H1 (cell line): ENCODE measurements at regions not wholly inside any gene's neighbourhood (a gene's known extent, or its start where the extent isn't known, plus 50 kb on each side); places are given as distances from the start of the nearest gene placed in this dataset.

Experiments used
- CTCF ChIA-PET: fragments of 300-600 bp; sonication (Branson Sonifier 250); formaldehyde crosslinking; loops from one replicate; lab custom pipeline; 2021; ENCODE audit not compliant: partially characterized antibody; lab: Charles Lee
- POLR2A ChIA-PET: fragments of 300-600 bp; sonication (Branson Sonifier 250); formaldehyde crosslinking; loops from one replicate; lab custom pipeline; 2021; ENCODE audit warnings: inconsistent platforms; ENCODE audit not compliant: partially characterized antibody; lab: Charles Lee
- DNase-seq, 2 experiments: peaks; one replicate each; pipeline versions ENCODE4 v3.0.0 to v3.0.0-alpha.2; 2010 to 2022; ENCODE audit warnings: low spot score in 2 of 2, low read depth in 1 of 2, mixed read lengths in 1 of 2
- FAIRE-seq: peaks from 2 replicates; lab custom pipeline; 2011; peaks lifted over from hg19 to GRCh38; lab: Jason Lieb, UNC
- H2AFZ ChIP-seq: 2 replicates; pipeline ENCODE4 v1.8.1; 2012; ENCODE audit warnings: low read length, inconsistent platforms
- H2AK5ac ChIP-seq: 2 replicates; pipeline ENCODE4 v1.6.1; 2013; ENCODE audit warnings: low read depth, low read length
- H2BK120ac ChIP-seq: replicated peaks from 2 replicates; pipeline ENCODE3; 2013; ENCODE audit warnings: low read depth, low read length, inconsistent platforms
- H2BK12ac ChIP-seq: 2 replicates; pipeline ENCODE4 v1.6.1; 2013; ENCODE audit warnings: low read depth, low read length
- H2BK15ac ChIP-seq: 2 replicates; pipeline ENCODE4 v1.6.1; 2013; ENCODE audit warnings: low read length
- H2BK20ac ChIP-seq: 2 replicates; pipeline ENCODE4 v1.6.1; 2013; ENCODE audit warnings: low read length
- H2BK5ac ChIP-seq: 2 replicates; pipeline ENCODE4 v1.6.1; 2013; ENCODE audit warnings: low read depth, low read length
- H3K14ac ChIP-seq: 2 replicates; pipeline ENCODE4 v1.6.1; 2013; ENCODE audit warnings: inconsistent platforms; ENCODE audit not compliant: insufficient read length
- H3K18ac ChIP-seq: 2 replicates; pipeline ENCODE4 v1.6.1; 2013; ENCODE audit warnings: low read length; ENCODE audit errors: extremely low read depth
- H3K23ac ChIP-seq: 2 replicates; pipeline ENCODE4 v1.6.1; 2013; ENCODE audit warnings: inconsistent platforms; ENCODE audit not compliant: insufficient read length
- H3K23me2 ChIP-seq: 2 replicates; pipeline ENCODE4 v1.6.1; 2013; ENCODE audit warnings: low read depth, low read length
- H3K27ac ChIP-seq: 2 replicates; pipeline ENCODE4 v1.6.1; 2011; ENCODE audit warnings: low read depth, low read length, inconsistent platforms
- H3K27me3 ChIP-seq, 4 experiments: replicated peaks in 1 of 4; 1 replicate in 1 of 4; 2 replicates in 3 of 4; pipeline versions ENCODE4 v1.6.1 to v1.8.1; 2011 to 2013; ENCODE audit warnings: low read length in 3 of 4, mild to moderate bottlenecking in 3 of 4, inconsistent platforms in 2 of 4, mixed read lengths in 2 of 4, moderate library complexity in 1 of 4; ENCODE audit not compliant: control insufficient read depth in 3 of 4, insufficient read depth in 3 of 4; ENCODE audit errors: extremely low read depth in 1 of 4
- H3K36me3 ChIP-seq, 4 experiments: 2 replicates each; pipeline versions ENCODE4 v1.6.1 to v1.8.1; 2011 to 2013; ENCODE audit warnings: mild to moderate bottlenecking in 4 of 4, low read length in 3 of 4, moderate library complexity in 2 of 4, control low read depth in 1 of 4, inconsistent platforms in 1 of 4; ENCODE audit not compliant: insufficient read depth in 4 of 4, control insufficient read depth in 2 of 4
- H3K4ac ChIP-seq: replicated peaks from 2 replicates; pipeline ENCODE3; 2013; ENCODE audit warnings: low read length, low read depth, mixed read lengths, inconsistent platforms; ENCODE audit not compliant: insufficient read length
- H3K4me1 ChIP-seq, 4 experiments: replicated peaks in 1 of 4; 1 replicate in 1 of 4; 2 replicates in 3 of 4; pipeline versions ENCODE4 v1.6.1 to v1.8.1; 2011 to 2013; ENCODE audit warnings: low read length in 3 of 4, inconsistent platforms in 2 of 4, mixed read lengths in 1 of 4; ENCODE audit not compliant: insufficient read depth in 4 of 4, control insufficient read depth in 3 of 4
- H3K4me2 ChIP-seq, 2 experiments: 2 replicates each; pipeline versions ENCODE4 v1.6.1 to v1.8.1; 2011 to 2013; ENCODE audit warnings: low read depth in 2 of 2, low read length in 2 of 2, control low read depth in 1 of 2, inconsistent platforms in 1 of 2, mild to moderate bottlenecking in 1 of 2; ENCODE audit not compliant: insufficient read depth in 1 of 2
- H3K4me3 ChIP-seq, 4 experiments: fragments of 200-600, 300-600 bp in 1 of 4; sonication (generic), shearing (Covaris generic), sonication (Bioruptor Twin) in 1 of 4; 2 replicates each; pipeline versions ENCODE4 v1.5.1 to v1.8.1; 2011 to 2016; ENCODE audit warnings: low read length in 4 of 4, low read depth in 3 of 4, control low read depth in 2 of 4, inconsistent platforms in 2 of 4, mild to moderate bottlenecking in 2 of 4, mixed read lengths in 1 of 4, moderate library complexity in 1 of 4; ENCODE audit not compliant: insufficient read depth in 2 of 4; ENCODE audit errors: extremely low read depth in 1 of 4
- H3K56ac ChIP-seq: replicated peaks from 2 replicates; pipeline ENCODE3; 2013; ENCODE audit warnings: low read depth, mild to moderate bottlenecking, mixed read lengths, low read length, inconsistent platforms; ENCODE audit not compliant: insufficient read length
- H3K79me1 ChIP-seq: 2 replicates; pipeline ENCODE4 v1.6.1; 2013; ENCODE audit warnings: low read depth, low read length, control low read depth
- H3K79me2 ChIP-seq, 2 experiments: 2 replicates each; pipeline versions ENCODE4 v1.6.1 to v1.8.1; 2012 to 2013; ENCODE audit warnings: low read length in 2 of 2, mild to moderate bottlenecking in 2 of 2, inconsistent platforms in 1 of 2; ENCODE audit not compliant: insufficient read depth in 2 of 2, control insufficient read depth in 1 of 2
- H3K9ac ChIP-seq, 4 experiments: replicated peaks in 1 of 4; 1 replicate in 1 of 4; 2 replicates in 3 of 4; pipeline versions ENCODE4 v1.6.1 to v1.8.1; 2011 to 2013; ENCODE audit warnings: low read depth in 3 of 4, low read length in 3 of 4, control low read depth in 2 of 4, mild to moderate bottlenecking in 2 of 4, moderate library complexity in 2 of 4, inconsistent platforms in 1 of 4; ENCODE audit errors: extremely low read depth in 1 of 4
- H3K9me3 ChIP-seq, 2 experiments: 2 replicates each; pipeline versions ENCODE4 v1.6.1 to v1.8.1; 2012 to 2013; ENCODE audit warnings: mild to moderate bottlenecking in 2 of 2, moderate library complexity in 2 of 2, control low read depth in 1 of 2, inconsistent platforms in 1 of 2, low read depth in 1 of 2, low read length in 1 of 2, mixed read lengths in 1 of 2; ENCODE audit not compliant: insufficient read depth in 2 of 2
- H4K20me1 ChIP-seq, 2 experiments: replicated peaks in 1 of 2; 2 replicates each; pipeline versions ENCODE3 to v1.8.1; 2011 to 2013; ENCODE audit warnings: inconsistent platforms in 2 of 2, low read length in 2 of 2, mild to moderate bottlenecking in 1 of 2; ENCODE audit not compliant: insufficient read depth in 2 of 2, control insufficient read depth in 1 of 2
- H4K5ac ChIP-seq: 2 replicates; pipeline ENCODE4 v1.6.1; 2013; ENCODE audit warnings: low read length, low read depth, mixed read lengths, inconsistent platforms; ENCODE audit not compliant: insufficient read length
- H4K8ac ChIP-seq: 2 replicates; pipeline ENCODE4 v1.8.0; 2013; ENCODE audit warnings: mild to moderate bottlenecking, moderate library complexity, low read length, inconsistent platforms; ENCODE audit not compliant: insufficient read depth; ENCODE audit errors: extremely low read depth
- H4K91ac ChIP-seq: replicated peaks from 2 replicates; pipeline ENCODE3; 2013; ENCODE audit warnings: low read length, mixed read lengths, inconsistent platforms; ENCODE audit not compliant: insufficient read length
- CBX8 ChIP-seq: fragments of 300-800, 300-1000 bp; sonication (generic); IDR thresholded peaks from 2 replicates; pipeline ENCODE4 v1.7.1; 2016; ENCODE audit warnings: low read depth, low read length, borderline replicate concordance
- CEBPB ChIP-seq: IDR thresholded peaks from 2 replicates; pipeline ENCODE4 v1.6.1; 2012; ENCODE audit warnings: low read depth, low read length
- JUN ChIP-seq: IDR thresholded peaks from 2 replicates; pipeline ENCODE4 v1.6.1; 2011; ENCODE audit warnings: low read depth, mild to moderate bottlenecking, improper control_type of control experiment, low read length
- JUND ChIP-seq: IDR thresholded peaks from 2 replicates; pipeline ENCODE4 v1.6.1; 2011; ENCODE audit warnings: mild to moderate bottlenecking, improper control_type of control experiment, low read length
- POLR2A ChIP-seq, 2 experiments: IDR thresholded peaks; 1 replicate in 1 of 2; 2 replicates in 1 of 2; pipeline ENCODE4 v1.6.1; 2011; ENCODE audit warnings: low read depth in 2 of 2, low read length in 2 of 2, mild to moderate bottlenecking in 2 of 2; ENCODE audit errors: control extremely low read depth in 1 of 2
- POU5F1 ChIP-seq: IDR thresholded peaks from 2 replicates; pipeline ENCODE4 v1.6.1; 2011; ENCODE audit warnings: low read depth, mild to moderate bottlenecking, low read length, moderate library complexity
- SIX5 ChIP-seq: IDR thresholded peaks from 2 replicates; pipeline ENCODE4 v1.6.1; 2011; ENCODE audit warnings: mild to moderate bottlenecking, low read depth, low read length
- SP1 ChIP-seq: IDR thresholded peaks from 2 replicates; pipeline ENCODE4 v1.6.1; 2011; ENCODE audit warnings: low read depth, low read length
- SP4 ChIP-seq: IDR thresholded peaks from 2 replicates; pipeline ENCODE4 v1.6.1; 2012; ENCODE audit warnings: low read length, inconsistent platforms
- SUZ12 ChIP-seq: fragments of 200-600 bp; sonication (generic); IDR thresholded peaks from 2 replicates; pipeline ENCODE4 v1.6.1; 2012; ENCODE audit warnings: mild to moderate bottlenecking, inconsistent platforms, low read length, moderate library complexity, mixed read lengths
- TAF1 ChIP-seq: IDR thresholded peaks from 2 replicates; pipeline ENCODE4 v1.6.1; 2011; ENCODE audit warnings: mild to moderate bottlenecking, low read depth, low read length
- TAF7 ChIP-seq: optimal IDR thresholded peaks from 2 replicates; pipeline ENCODE3; 2011; ENCODE audit warnings: low read depth, mild to moderate bottlenecking, inconsistent platforms, low read length, moderate library complexity, borderline replicate concordance
- TBP ChIP-seq: IDR thresholded peaks from 2 replicates; pipeline ENCODE4 v1.6.1; 2011; ENCODE audit warnings: low read depth, low read length, improper control_type of control experiment
- TCF12 ChIP-seq: IDR thresholded peaks from 2 replicates; pipeline ENCODE4 v1.6.1; 2011; ENCODE audit warnings: low read depth, mild to moderate bottlenecking, low read length
- USF2 ChIP-seq: IDR thresholded peaks from 2 replicates; pipeline ENCODE4 v1.6.1; 2011; ENCODE audit warnings: low read length, improper control_type of control experiment
- WGBS, 2 experiments: shearing (Covaris generic) in 1 of 2; methylation state at CpG; one replicate each; pipeline versions ENCODE4 v1.1.6 to v1.1.7; 2013 to 2015; ENCODE audit warnings: low lambda C conversion rate in 2 of 2, mixed read lengths in 2 of 2, inconsistent platforms in 1 of 2, low coverage in 1 of 2, missing lambda C conversion rate in 1 of 2; ENCODE audit not compliant: insufficient replicate concordance in 2 of 2, insufficient coverage in 1 of 2, insufficient read length in 1 of 2; ENCODE audit errors: extremely low coverage in 1 of 2, missing lambda C conversion rate in 1 of 2; 5-methylcytosine and 5-hydroxymethylcytosine counted together

GRCh38 chr17:63249256-63250004 is 196.7 kb downstream of the CYB561 start:
- no peaks in the 10 kb centered on the region for H3K27me3 ChIP-seq
- no peaks in the 10 kb centered on the region for H3K79me2 ChIP-seq
- H4K91ac ChIP-seq = no peak overlapping the region
- H3K4me2 ChIP-seq = no peak overlapping the region
- CTCF ChIA-PET = no interaction called here
- no peaks in the 10 kb centered on the region for H3K36me3 ChIP-seq
- no peak overlapping the region for H3K9ac ChIP-seq
- no peak overlapping the region for H2BK120ac ChIP-seq
- H3K9me3 ChIP-seq = no peaks in the 10 kb centered on the region
- H4K8ac ChIP-seq = no peak overlapping the region
- H4K5ac ChIP-seq = no peak overlapping the region
- H2BK5ac ChIP-seq = no peak overlapping the region
- H2AK5ac ChIP-seq = no peak overlapping the region
- TF ChIP-seq SP4 = no peak
- TF ChIP-seq SUZ12 = no peak
- TF ChIP-seq CBX8 = no peak
- TF ChIP-seq CEBPB = no peak
- no peak for TF ChIP-seq TAF1
- no peak for TF ChIP-seq SIX5
- TF ChIP-seq POU5F1 = no peak
- TF ChIP-seq SP1 = no peak
- TF ChIP-seq POLR2A (IDR thresholded peaks at IDR 0.05; ENCODE audit: control extremely low read depth in 1 of 2, low read depth in 2 of 2, low read length in 2 of 2) = no peak
- TF ChIP-seq JUN = no peak
- TF ChIP-seq JUND = no peak
- no peak for TF ChIP-seq USF2
- no peak for TF ChIP-seq TBP
- TF ChIP-seq TAF7 = no peak
- TF ChIP-seq TCF12 = no peak
- H3K4me3 ChIP-seq = no peak overlapping the region
- no peak overlapping the region for H2BK20ac ChIP-seq
- no peaks in the 10 kb centered on the region for H3K23me2 ChIP-seq
- WGBS, 2 experiments = 78% methylated on average over 4 of the region's 4 CpGs; no CpG with 5 or more reads in 1 of the 2 experiments
- H3K4ac ChIP-seq = no peak overlapping the region
- POLR2A ChIA-PET = no interaction called here
- H2BK15ac ChIP-seq = no peak overlapping the region
- no peaks in the 10 kb centered on the region for H4K20me1 ChIP-seq
- H3K56ac ChIP-seq = no peak overlapping the region
- no peaks in the 10 kb centered on the region for H3K4me1 ChIP-seq
- no peak overlapping the region for H2BK12ac ChIP-seq
- no peak for FAIRE-seq
- no peak for DNase-seq
- H2AFZ ChIP-seq = no peak overlapping the region
- H3K23ac ChIP-seq = no peak overlapping the region
- H3K14ac ChIP-seq = no peak overlapping the region
- H3K18ac ChIP-seq = no peak overlapping the region
- no peak overlapping the region for H3K27ac ChIP-seq
- H3K79me1 ChIP-seq = no peaks in the 10 kb centered on the region
